ENCODE measurements at regions not wholly inside any gene's neighbourhood (a gene's known extent, or its start where the extent isn't known, plus 50 kb on each side); places are given as distances from the start of the nearest gene placed in this dataset.

- Histone ChIP-seq H2AFZ (ENCODE audit: low read depth) (no peak overlapping the region), H3K27me3 (ENCODE audit: insufficient read depth, low read depth) (no peaks in the 10 kb centered on the region), H3K79me2 (ENCODE audit: insufficient read depth, low read depth) (no peaks in the 10 kb centered on the region), H3K9ac (no peak overlapping the region), H3K4me2 (no peak overlapping the region), H3K27ac (no peak overlapping the region), H4K20me1 (ENCODE audit: insufficient read depth) (no peaks in the 10 kb centered on the region), H3K4me1 (ENCODE audit: low read depth, poor library complexity, severe bottlenecking) (no peaks in the 10 kb centered on the region), H3K36me3 (ENCODE audit: insufficient read depth) (no peaks in the 10 kb centered on the region), H3K4me3 (IDR thresholded peaks at IDR 0.05; ENCODE audit: insufficient read depth, low read depth, low read length) (no peak overlapping the region)
- TF ChIP-seq, protein P1, sequence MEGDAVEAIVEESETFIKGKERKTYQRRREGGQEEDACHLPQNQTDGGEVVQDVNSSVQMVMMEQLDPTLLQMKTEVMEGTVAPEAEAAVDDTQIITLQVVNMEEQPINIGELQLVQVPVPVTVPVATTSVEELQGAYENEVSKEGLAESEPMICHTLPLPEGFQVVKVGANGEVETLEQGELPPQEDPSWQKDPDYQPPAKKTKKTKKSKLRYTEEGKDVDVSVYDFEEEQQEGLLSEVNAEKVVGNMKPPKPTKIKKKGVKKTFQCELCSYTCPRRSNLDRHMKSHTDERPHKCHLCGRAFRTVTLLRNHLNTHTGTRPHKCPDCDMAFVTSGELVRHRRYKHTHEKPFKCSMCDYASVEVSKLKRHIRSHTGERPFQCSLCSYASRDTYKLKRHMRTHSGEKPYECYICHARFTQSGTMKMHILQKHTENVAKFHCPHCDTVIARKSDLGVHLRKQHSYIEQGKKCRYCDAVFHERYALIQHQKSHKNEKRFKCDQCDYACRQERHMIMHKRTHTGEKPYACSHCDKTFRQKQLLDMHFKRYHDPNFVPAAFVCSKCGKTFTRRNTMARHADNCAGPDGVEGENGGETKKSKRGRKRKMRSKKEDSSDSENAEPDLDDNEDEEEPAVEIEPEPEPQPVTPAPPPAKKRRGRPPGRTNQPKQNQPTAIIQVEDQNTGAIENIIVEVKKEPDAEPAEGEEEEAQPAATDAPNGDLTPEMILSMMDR (conservative IDR thresholded peaks at IDR 0.05; ENCODE audit: low read depth, low read length): no peak
Observed at GRCh38 chr10:28236591-28236990, 66.3 kb downstream of the MPP7 start.

- no peak overlapping the region for H3K27ac ChIP-seq
- no peak overlapping the region for H3K4me2 ChIP-seq
- no peak overlapping the region for H3K9ac ChIP-seq
- no peaks in the 10 kb centered on the region for H4K20me1 ChIP-seq (ENCODE audit: insufficient read depth)
- no peak overlapping the region for H3K4me3 ChIP-seq (IDR thresholded peaks at IDR 0.05; ENCODE audit: insufficient read depth, low read depth, low read length)
- H2AFZ ChIP-seq (ENCODE audit: low read depth): no peak overlapping the region
- TF ChIP-seq, protein P1 (conservative IDR thresholded peaks at IDR 0.05; ENCODE audit: low read depth, low read length): no peak
- H3K27me3 ChIP-seq (ENCODE audit: insufficient read depth, low read depth): no peaks in the 10 kb centered on the region
- no peaks in the 10 kb centered on the region for H3K4me1 ChIP-seq (ENCODE audit: low read depth, poor library complexity, severe bottlenecking)
- H3K79me2 ChIP-seq (ENCODE audit: insufficient read depth, low read depth): no peaks in the 10 kb centered on the region
- no peaks in the 10 kb centered on the region for H3K36me3 ChIP-seq (ENCODE audit: insufficient read depth)
Observed at GRCh38 chr10:28220811-28221210, 82.1 kb downstream of the MPP7 start.

GRCh38 chr10:28219251-28219650, 83.6 kb downstream of the MPP7 start:
- H3K4me2 ChIP-seq: no peak overlapping the region
- H3K4me3 ChIP-seq (IDR thresholded peaks at IDR 0.05; ENCODE audit: insufficient read depth, low read depth, low read length): no peak overlapping the region
- no peaks in the 10 kb centered on the region for H3K4me1 ChIP-seq (ENCODE audit: low read depth, poor library complexity, severe bottlenecking)
- H3K9ac ChIP-seq: no peak overlapping the region
- H3K27ac ChIP-seq: no peak overlapping the region
- H3K36me3 ChIP-seq (ENCODE audit: insufficient read depth): no peaks in the 10 kb centered on the region
- no peaks in the 10 kb centered on the region for H4K20me1 ChIP-seq (ENCODE audit: insufficient read depth)
- no peaks in the 10 kb centered on the region for H3K27me3 ChIP-seq (ENCODE audit: insufficient read depth, low read depth)
- H3K79me2 ChIP-seq (ENCODE audit: insufficient read depth, low read depth): no peaks in the 10 kb centered on the region
- TF ChIP-seq, protein P1 (conservative IDR thresholded peaks at IDR 0.05; ENCODE audit: low read depth, low read length): no peak
- H2AFZ ChIP-seq (ENCODE audit: low read depth): no peak overlapping the region

- Histone ChIP-seq H3K4me3 (IDR thresholded peaks at IDR 0.05; ENCODE audit: insufficient read depth, low read depth, low read length) (no peak overlapping the region), H3K9ac (no peak overlapping the region), H3K4me1 (ENCODE audit: low read depth, poor library complexity, severe bottlenecking) (no peaks in the 10 kb centered on the region), H3K79me2 (ENCODE audit: insufficient read depth, low read depth) (no peaks in the 10 kb centered on the region), H3K36me3 (ENCODE audit: insufficient read depth) (no peaks in the 10 kb centered on the region), H3K27me3 (ENCODE audit: insufficient read depth, low read depth) (no peaks in the 10 kb centered on the region), H3K4me2 (no peak overlapping the region), H2AFZ (ENCODE audit: low read depth) (no peak overlapping the region), H3K27ac (no peak overlapping the region), H4K20me1 (ENCODE audit: insufficient read depth) (no peaks in the 10 kb centered on the region)
- TF ChIP-seq, protein P1 (conservative IDR thresholded peaks at IDR 0.05; ENCODE audit: low read depth, low read length): no peak
Observed at GRCh38 chr10:28217848-28218247, 85.0 kb downstream of the MPP7 start.

Data from KMS-11 (cell line).